ENCODE measurements at regions not wholly inside any gene's neighbourhood (a gene's known extent, or its start where the extent isn't known, plus 50 kb on each side); places are given as distances from the start of the nearest gene placed in this dataset.

GRCh38 chr3:193816028-193816395 is 223.0 kb downstream of the OPA1 start:
- TF ChIP-seq CTCF (IDR thresholded peaks at IDR 0.05; ENCODE audit: poor library complexity, severe bottlenecking) (no peak), REST (IDR thresholded peaks at IDR 0.05; ENCODE audit: borderline replicate concordance) (no peak), POLR2AphosphoS5 (IDR thresholded peaks at IDR 0.05) (no peak), RAD21 (conservative IDR thresholded peaks at IDR 0.05) (no peak), EZH2 (IDR thresholded peaks at IDR 0.05; ENCODE audit: borderline replicate concordance, insufficient read depth, low read length, poor library complexity, severe bottlenecking) (no peak), EP300 (conservative IDR thresholded peaks at IDR 0.05; ENCODE audit: poor library complexity, severe bottlenecking) (no peak), TAF1 (IDR thresholded peaks at IDR 0.05; ENCODE audit: low read depth) (no peak), SMC3 (conservative IDR thresholded peaks at IDR 0.05; ENCODE audit: poor library complexity) (no peak)

Measured in neural cell (in vitro differentiated cells).